ENCODE measurements at regions not wholly inside any gene's neighbourhood (a gene's known extent, or its start where the extent isn't known, plus 50 kb on each side); places are given as distances from the start of the nearest gene placed in this dataset.

DNA sequence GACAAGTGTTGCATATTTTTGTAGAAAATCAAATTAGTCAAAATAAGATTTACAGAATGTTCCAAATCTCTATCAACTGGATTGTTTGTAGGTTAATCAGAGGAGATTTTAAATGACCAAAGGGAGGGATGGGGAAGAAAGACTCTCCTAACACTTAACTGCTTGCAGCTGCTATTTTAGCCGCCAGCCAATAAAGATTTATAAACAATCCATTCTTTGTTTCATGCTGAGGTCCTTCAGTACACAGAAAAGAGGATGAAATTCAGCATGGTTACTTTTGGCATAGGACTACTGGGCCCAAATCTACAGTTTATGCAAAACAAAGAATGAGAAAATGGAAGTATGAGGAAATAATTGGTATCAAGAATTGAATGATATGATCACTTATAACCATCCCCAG is 86.4 kb upstream of the FN1 start:
- DNase-seq (ENCODE audit: low read depth in 4 of 4, low spot score in 3 of 4), result no peak

DNA sequence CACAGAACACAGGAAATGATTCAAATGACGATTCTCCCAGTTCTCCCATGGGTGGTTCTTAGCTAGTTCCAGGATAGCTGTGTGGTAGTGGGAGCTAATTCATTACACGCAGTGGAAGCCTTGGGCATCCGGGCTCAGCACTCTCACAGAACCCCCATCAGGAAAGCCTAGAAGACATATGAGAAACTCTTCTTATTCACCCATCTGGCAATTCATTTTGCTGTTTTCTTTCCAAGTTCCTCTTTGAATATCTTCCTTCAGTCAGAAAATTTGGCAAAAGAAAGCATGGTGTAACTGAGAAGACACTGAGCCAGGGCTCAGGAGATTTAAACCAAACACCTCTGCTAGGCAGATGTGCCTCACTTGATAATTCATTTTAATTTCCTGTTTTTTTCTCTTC is 85.2 kb upstream of the FN1 start:
- DNase-seq (ENCODE audit: low read depth in 4 of 4, low spot score in 3 of 4), result no peak

DNA sequence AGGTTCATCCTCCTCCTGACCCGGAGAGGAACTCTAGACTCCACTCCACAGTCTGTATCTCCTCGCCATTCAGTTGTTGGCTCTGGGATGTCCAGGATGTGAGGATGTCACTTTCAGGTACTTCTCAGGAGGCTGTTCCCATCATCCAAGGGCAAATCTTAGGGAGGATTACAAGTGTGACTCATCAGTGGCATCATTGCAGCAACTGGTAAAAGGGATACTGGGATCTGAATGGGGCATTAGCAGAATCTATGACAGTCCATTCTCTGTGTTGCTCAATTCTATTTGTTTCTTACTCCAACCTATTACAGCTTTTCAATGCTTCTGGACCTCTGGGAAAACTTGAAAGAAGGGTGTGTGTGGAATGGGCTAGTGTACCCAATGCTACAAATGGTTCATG is 81.5 kb upstream of the FN1 start:
- DNase-seq (ENCODE audit: low read depth in 4 of 4, low spot score in 3 of 4), result no peak

DNA sequence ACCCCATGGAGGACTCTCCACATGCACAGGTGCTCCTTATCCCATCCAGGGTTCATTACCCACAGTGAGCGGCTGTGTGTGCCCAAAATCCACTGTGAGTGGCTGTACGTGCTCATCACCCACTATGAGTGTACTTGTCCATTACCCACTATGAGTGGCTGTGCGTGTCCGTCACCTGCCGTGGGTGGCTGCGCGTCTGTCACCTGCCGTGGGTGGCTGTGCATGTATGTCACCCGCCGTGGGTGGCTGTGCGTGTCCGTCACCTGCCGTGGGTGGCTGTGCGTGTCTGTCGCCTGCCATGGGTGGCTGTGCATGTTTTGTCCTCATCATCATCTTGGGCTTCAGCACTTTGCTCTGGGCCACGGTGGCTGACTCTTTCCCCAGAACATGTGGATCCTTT is 78.6 kb upstream of the FN1 start:
- no peak for DNase-seq (ENCODE audit: low read depth in 4 of 4, low spot score in 3 of 4)

DNA sequence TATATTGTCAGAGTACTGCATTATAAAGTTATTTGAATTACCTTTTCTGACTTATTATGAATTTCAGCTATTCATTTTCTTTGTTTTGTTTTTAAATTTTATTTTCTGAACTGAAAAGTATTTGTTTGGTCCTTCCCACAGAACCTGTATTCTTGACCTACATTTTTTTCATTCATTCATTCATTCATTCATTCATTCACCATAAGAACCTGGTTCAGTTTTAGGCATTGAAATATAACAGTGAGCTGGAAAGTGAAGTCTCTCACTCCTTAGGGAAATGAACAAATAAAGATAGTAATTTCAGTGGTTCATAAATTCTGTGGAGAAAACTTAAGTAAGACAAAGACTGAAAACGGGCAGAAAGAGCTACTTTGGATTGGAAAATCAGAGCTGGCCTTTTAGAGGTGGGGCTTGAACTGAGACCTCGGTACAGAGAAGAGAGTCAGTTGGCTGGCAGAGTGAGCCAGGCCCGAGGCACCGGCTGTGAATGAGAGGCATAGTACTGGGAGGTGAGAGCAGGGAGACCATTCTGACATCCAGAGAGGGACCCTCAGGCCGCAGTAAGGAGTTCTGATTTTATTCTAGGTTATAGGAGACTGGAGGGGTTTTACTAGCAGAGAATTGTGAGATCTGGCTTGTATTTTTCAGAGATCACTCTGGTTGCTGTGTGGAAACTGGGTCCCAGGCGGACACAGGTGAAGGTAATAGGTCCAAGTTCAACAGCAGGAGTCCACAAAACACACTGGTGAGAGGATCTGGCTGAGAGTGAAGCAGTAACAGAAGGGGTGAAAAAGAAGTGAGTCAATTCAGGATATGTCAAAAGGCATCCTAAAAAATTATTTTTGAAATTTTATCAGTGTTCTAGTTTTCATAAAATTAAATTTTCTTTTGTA is 75.8 kb upstream of the FN1 start:
- DNase-seq (ENCODE audit: low read depth in 4 of 4, low spot score in 3 of 4), result no peak

DNA sequence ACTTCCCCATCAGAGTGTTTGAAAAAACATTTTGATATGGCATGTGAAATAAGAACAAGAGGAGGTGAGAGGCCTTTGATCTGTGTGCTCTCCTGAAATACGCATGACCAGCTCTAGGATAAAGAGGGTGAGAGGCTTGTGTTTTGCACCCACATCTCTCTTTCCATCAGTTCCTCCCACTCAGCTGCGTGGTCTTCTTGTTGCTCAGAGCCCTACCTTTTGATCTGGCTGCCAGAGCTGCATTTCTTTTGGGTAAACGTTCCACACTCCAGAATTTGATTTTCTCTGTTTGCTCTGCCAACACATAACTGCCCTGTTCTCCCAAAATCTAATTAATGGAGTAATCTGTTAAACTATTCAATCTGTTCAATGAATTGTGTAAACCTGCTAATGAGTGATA is 72.0 kb upstream of the FN1 start:
- no peak for DNase-seq (ENCODE audit: low read depth in 4 of 4, low spot score in 3 of 4)

DNA sequence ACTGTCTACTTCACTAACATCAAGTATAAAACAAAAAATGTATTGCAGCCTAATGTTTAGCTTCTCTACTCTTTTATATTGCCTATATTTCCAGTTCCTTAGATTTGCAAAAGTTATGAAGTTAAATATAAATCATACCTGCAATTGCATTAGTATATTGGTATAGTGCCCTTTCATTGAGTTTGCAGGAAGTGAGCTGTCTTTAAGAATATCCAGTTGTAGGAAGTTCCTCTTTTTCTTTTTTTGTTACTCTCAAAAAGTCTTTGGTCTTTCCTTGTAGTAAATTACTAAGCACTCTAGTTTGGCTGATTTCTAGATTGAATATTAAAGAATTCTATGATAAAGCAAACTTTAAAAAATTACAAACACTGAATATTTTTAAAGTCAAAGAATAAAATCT is 71.3 kb upstream of the FN1 start:
- DNase-seq (ENCODE audit: low read depth in 4 of 4, low spot score in 3 of 4), result no peak

DNA sequence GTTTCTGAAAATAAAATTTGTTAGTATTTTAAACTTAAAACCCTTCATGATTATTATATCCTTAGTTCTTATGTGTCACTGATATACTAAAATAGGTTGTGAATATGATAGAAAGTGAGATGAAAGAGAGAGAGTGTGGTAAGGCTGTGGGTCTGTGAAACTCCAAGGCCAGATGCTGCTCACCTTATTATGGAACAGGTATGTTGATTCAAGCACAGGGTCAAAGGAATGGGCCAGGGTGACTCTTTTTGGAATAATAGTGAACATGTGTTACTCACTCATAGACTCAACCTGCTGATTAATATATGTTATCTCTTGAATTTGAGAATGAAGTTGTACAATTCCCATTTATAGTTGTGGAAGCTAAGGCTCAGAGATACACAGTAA is 70.7 kb upstream of the FN1 start:
- DNase-seq (ENCODE audit: low read depth in 4 of 4, low spot score in 3 of 4), result no peak

DNA sequence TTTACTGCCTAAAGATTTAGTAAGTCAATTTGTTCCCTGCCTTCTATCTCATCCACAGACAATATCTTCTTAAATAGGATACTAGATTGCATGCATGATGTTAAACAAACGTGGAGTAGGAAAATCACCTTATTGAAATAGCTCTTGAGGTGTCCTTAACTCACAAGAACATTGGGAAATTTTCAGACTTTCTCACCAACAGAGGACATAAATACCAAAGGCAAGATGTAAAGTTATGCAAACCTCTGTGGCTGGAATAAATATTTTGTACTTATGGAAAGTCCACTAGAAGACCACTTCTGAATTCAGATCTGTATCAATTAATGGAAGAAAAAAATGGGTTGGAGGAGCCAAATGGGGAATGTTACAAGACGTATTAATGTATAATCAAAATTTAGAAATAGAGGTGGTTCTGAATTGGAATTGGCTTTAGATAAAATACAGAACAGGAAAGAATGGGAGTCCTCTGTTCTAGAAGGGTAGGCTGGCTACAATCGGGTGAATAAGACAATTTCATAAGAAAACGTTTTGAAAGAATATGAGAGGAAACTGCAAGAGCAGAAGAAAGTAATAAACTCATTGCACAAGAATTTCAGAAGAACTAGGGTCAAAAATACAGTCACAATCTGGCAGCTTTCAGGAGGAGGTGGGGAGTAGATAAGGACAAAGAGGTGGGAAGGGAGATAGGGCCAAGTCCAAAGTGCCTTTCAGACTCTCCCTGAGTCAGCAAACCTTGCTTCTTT is 69.3 kb upstream of the FN1 start:
- no peak for DNase-seq (ENCODE audit: low read depth in 4 of 4, low spot score in 3 of 4)

DNA sequence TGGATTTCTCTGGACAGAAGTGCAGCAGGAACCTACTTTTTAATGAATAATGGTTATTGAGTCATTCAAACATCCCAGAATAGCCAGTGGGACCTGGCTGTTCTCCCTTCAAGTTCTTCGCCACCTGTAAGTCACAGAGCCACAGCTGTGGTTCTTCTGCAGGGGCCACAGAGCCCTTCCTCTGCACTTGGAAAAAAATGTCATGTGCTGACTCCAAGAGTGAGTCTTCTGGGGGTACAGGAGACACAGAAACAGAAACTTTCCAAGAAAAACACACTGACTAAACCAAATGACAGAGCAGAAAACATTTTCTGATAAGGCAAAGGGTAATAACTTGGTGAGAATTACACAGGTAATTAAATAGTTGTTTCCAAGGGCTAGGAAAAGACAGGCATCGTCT is 68.7 kb upstream of the FN1 start:
- no peak for DNase-seq (ENCODE audit: low read depth in 4 of 4, low spot score in 3 of 4)

DNA sequence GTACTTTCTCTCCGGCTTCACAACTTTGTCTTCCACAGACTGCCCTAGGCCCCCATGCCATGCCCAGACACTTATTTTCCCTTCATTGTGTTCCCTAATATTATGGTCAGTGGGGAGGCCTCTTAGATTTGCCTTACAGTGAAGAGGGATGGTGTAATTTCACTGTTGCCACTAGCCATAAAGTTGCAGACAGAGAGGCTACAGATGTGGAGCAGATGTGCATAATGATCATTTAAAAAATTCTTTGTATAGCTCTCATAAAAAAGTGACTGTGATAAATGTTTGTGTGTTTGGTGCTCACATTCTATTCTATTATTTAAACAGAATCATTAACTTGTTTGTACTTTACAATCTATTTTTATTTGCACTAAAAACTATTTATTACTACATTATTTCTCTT is 67.5 kb upstream of the FN1 start:
- no peak for DNase-seq (ENCODE audit: low read depth in 4 of 4, low spot score in 3 of 4)

DNA sequence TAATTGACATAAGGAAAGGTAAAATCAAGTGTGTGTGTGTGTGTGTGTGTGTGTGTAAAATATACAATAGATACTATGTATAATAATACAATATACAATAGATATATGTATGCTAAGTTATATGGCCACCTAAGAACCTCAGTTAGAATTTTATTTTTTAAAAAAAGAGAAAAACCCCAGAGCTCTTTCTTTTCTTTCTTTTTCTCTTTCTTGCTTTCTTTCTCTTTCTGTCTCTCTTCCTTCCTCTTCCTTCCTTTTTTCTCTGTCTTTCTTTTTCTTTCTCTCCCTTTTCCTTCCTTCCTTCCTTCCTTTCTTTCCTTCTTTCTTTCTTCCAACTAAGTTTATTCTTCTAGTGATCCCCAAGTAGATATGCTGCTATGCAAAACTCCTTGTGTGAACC is 64.6 kb upstream of the FN1 start:
- DNase-seq (ENCODE audit: low read depth in 4 of 4, low spot score in 3 of 4), result no peak

DNA sequence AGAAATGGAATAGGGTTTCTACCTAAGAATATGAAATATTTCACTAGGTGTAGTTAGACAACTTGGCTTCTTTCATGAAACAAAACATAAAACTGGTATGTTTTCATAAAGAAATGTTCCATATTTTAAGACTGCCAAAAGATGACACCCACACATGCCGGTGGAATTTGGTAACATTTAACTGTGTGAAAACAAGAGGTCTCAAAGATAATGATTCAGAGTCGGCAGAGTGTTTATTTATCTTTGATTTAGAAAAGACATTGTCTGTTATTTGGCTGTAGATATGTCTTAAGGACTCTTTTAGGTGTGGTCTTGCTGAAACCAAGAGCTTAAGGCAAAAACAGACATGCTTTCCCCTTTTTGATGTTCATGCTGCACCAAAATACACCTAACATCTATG is 63.5 kb upstream of the FN1 start:
- no peak for DNase-seq (ENCODE audit: low read depth in 4 of 4, low spot score in 3 of 4)

DNA sequence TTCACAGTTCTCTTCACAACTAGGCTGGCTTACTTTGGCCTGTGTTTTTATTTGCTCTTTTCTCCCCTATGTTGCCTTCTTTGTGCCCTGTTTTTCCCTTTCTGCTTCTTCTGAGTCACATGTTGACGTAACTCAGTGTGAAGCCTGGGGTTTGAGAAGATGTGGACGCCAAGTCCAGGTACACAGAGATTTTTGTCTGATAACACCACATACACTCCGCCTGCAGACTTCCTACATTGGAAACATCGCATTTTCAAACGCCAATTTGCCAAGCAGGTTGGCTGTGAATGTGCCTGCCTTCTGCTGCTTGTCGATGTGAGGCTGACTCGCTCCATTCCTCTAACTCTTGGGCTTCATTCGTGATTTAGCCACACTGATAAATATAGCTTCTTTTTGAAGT is 62.6 kb upstream of the FN1 start:
- no peak for DNase-seq (ENCODE audit: low read depth in 4 of 4, low spot score in 3 of 4)

DNA sequence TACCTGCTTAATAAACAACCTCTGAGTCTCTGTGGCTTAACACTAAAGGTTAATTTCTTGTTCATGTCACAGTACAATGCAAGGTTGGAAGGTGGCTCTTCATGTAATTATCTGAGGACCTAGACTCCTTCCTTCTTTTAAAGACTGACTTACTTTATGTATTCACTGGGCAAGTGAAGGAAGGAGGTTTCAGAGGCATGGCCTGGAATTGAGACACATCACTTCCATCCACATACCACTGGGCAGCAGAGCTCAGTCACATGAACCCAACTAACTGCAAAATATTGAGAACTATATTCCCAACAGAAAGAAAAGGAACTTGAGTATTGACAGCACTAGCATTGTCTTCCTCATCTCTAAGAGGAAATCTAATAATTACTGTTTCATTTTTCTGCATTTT is 57.5 kb upstream of the FN1 start:
- DNase-seq (ENCODE audit: low read depth in 4 of 4, low spot score in 3 of 4), result no peak

DNA sequence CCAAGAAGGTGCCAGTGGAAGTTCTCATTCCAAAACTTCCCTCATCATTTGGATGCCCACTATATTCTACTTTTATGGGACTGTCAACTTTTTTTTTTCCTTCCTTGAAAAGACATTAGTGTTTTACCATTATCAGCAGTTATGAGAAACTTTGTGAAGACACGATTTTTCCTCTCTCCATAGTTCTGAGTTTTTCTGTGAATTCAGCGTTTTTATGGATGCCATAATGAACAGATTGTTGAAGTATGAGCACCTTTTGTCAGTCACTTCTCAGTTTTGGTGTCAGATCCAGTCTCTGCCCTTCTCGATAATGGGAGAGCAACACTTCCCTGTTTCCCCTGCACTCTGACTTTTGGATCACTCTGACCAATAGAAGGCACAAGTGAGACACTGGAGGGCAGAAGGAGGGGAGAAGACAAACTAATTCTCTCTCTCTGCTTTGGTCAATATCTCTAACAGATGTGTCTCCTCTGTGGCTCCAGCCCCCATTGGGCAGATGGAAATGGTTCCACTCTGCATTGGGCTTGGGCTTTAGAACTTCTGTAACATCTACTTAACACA is 53.5 kb upstream of the FN1 start:
- no peak for DNase-seq (ENCODE audit: low read depth in 4 of 4, low spot score in 3 of 4)

DNA sequence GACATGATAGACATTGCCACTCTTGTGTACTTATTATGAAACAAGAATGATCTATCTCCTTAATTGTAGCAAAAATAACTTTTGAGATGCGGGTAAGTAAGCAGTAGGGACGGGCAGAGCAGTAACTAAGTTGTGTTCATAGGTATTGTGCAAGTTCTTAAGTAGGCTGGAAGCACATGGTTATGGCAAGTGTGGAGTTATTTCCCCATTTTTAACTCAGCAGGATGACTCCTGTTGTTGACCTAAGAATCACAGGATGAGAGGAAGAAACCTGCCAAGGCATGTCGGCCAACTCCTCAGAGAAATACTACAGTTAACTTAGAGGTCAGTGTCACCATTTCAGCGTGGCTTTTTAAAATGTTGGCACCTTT is 51.1 kb upstream of the FN1 start:
- no peak for DNase-seq (ENCODE audit: low read depth in 4 of 4, low spot score in 3 of 4)

DNA sequence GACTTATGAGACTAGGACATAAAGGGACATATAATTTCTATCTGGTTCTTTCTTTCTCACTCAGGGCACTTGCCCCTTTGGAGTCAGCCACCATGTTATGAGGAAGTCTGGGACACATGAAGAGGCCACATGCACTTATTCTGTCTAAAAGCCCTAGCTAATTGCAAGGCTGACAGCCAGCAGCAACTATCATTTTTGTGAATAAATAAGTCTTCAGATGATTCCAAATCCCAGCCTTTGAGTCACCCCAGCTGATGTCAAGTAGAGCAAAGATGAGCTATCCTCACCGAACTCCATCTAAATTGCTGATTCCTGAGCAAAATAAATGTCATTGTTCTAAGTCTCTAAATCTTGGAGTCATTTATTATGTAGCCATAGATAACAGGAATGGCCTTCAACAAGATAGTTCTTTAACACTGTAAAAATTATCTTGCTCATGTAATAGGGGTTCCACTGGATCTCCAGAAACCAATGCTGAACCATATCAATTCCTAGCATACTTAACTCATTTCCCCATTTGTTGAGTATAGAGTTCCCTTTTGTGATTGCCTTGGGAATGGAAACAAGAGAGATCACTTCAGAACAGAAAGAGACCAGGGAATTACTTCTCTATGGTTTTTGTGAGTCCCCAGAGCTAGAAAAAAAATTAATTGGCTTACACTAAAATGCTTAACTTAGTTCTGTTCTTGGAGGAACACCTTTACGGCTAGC is 50.6 kb upstream of the FN1 start:
- no peak for DNase-seq (ENCODE audit: low read depth in 4 of 4, low spot score in 3 of 4)

Measured in left renal pelvis (tissue), 4 donors.